K562 (cell line): ENCODE measurements at regions not wholly inside any gene's neighbourhood (a gene's known extent, or its start where the extent isn't known, plus 50 kb on each side); places are given as distances from the start of the nearest gene placed in this dataset.

Experiments
- ATAC-seq: fragments of 200-7000 bp; cut with Tn5 transposase; 3 replicates; pipeline ENCODE4 v1.9.1; 2020; ENCODE audit warnings: moderate library complexity
- BruUV-seq: library from RNA; stranded (reverse); fragments of 400-500 nt; replicated peaks from 2 replicates; lab custom pipeline; 2021; lab: Mats Ljungman, UMichigan
- CTCF ChIA-PET: fragments of 300-600 bp; formaldehyde crosslinking; extraction: SDS; loops from one replicate; lab custom pipeline; 2021; ENCODE audit warnings: low intra/inter-chr PET ratio; lab: Yijun Ruan, JAX
- POLR2A ChIA-PET: fragments of 300-600, 350-650 bp; sonication (Branson Sonifier 250); formaldehyde crosslinking; extraction: SDS; loops from one replicate; lab custom pipeline; 2021; ENCODE audit warnings: antibody characterized with exemption, inconsistent platforms; lab: Yijun Ruan, JAX
- DNase-seq, 4 experiments: peaks; one replicate each; pipeline versions ENCODE4 v3.0.0 to v3.0.0-alpha.2; 2011 to 2018; ENCODE audit warnings: low spot score in 3 of 4, mixed read lengths in 3 of 4; ENCODE audit errors: extremely low read depth in 1 of 4
- FAIRE-seq: peaks from 2 replicates; lab custom pipeline; 2011; peaks lifted over from hg19 to GRCh38; lab: Jason Lieb, UNC
- H2AFZ ChIP-seq: 2 replicates; pipeline ENCODE4 v1.6.0; 2011; ENCODE audit warnings: low read depth, low read length, control low read depth, inconsistent platforms
- H3K27ac ChIP-seq: fragments of 200-600 bp; 3 replicates; pipeline ENCODE4 v1.8.0; 2011; ENCODE audit warnings: low read depth, mild to moderate bottlenecking, control low read depth, inconsistent platforms, low read length, moderate library complexity, mixed read lengths; ENCODE audit errors: extremely low read depth
- H3K27me3 ChIP-seq, 2 experiments: fragments of 300-600 bp in 1 of 2; 2 replicates in 1 of 2; 3 replicates in 1 of 2; pipeline versions ENCODE4 v1.6.0 to v1.8.0; 2011; ENCODE audit warnings: inconsistent platforms in 2 of 2, low read length in 2 of 2, mild to moderate bottlenecking in 1 of 2, mixed read lengths in 1 of 2, moderate library complexity in 1 of 2; ENCODE audit not compliant: control insufficient read depth in 2 of 2, insufficient read depth in 2 of 2
- H3K36me3 ChIP-seq: fragments of 300-600 bp; 3 replicates; pipeline ENCODE4 v1.8.0; 2011; ENCODE audit warnings: mild to moderate bottlenecking, low read length, inconsistent platforms; ENCODE audit not compliant: control insufficient read depth, insufficient read depth
- H3K4me1 ChIP-seq, 2 experiments: fragments of 200-600 bp in 1 of 2; replicated peaks in 1 of 2; 2 replicates in 1 of 2; 3 replicates in 1 of 2; pipeline versions ENCODE4 v1.5.1 to v1.8.0; 2011; ENCODE audit warnings: inconsistent platforms in 2 of 2, low read length in 2 of 2, mild to moderate bottlenecking in 1 of 2, mixed read lengths in 1 of 2, moderate library complexity in 1 of 2; ENCODE audit not compliant: control insufficient read depth in 2 of 2, insufficient read depth in 2 of 2
- H3K4me2 ChIP-seq: 2 replicates; pipeline ENCODE4 v1.6.1; 2011; ENCODE audit warnings: low read length, control low read depth, inconsistent platforms, mixed read lengths; ENCODE audit not compliant: insufficient read depth
- H3K4me3 ChIP-seq: fragments of 200-600 bp; sonication (generic), shearing (Covaris generic); 2 replicates; pipeline ENCODE4 v1.5.1; 2016; ENCODE audit warnings: control low read depth, inconsistent platforms
- H3K79me2 ChIP-seq: fragments of 200-600 bp; 3 replicates; pipeline ENCODE4 v1.8.0; 2011; ENCODE audit warnings: low read length, inconsistent platforms; ENCODE audit not compliant: control insufficient read depth, insufficient read depth
- H3K9ac ChIP-seq, 2 experiments: 2 replicates each; pipeline versions ENCODE4 v1.6.0 to v1.6.1; 2011; ENCODE audit warnings: low read depth in 2 of 2, low read length in 2 of 2, control low read depth in 1 of 2, inconsistent platforms in 1 of 2, mild to moderate bottlenecking in 1 of 2, mixed read lengths in 1 of 2; ENCODE audit not compliant: insufficient read depth in 1 of 2
- H3K9me1 ChIP-seq: one replicate; pipeline ENCODE4 v1.6.0; 2011; ENCODE audit warnings: inconsistent platforms, mild to moderate bottlenecking, low read length, moderate library complexity; ENCODE audit not compliant: control insufficient read depth, insufficient read depth
- H3K9me3 ChIP-seq: replicated peaks from 2 replicates; pipeline ENCODE4 v1.5.1; 2011; ENCODE audit warnings: low read depth, low read length, inconsistent platforms; ENCODE audit not compliant: control insufficient read depth, insufficient read depth
- H4K20me1 ChIP-seq: replicated peaks from 2 replicates; pipeline ENCODE4 v1.6.1; 2011; ENCODE audit warnings: low read length, inconsistent platforms, mixed read lengths; ENCODE audit not compliant: control insufficient read depth, insufficient read depth
- FOXA1 ChIP-seq: fragments of 450-650 bp; IDR thresholded peaks from 2 replicates; pipeline ENCODE4 v1.6.1; 2016; ENCODE audit warnings: mild to moderate bottlenecking, borderline replicate concordance
- FOXJ2 ChIP-seq: fragments of 200-800 bp; sonication (Bioruptor generic); IDR thresholded peaks from 2 replicates; pipeline ENCODE4 v1.6.1; 2016; ENCODE audit warnings: missing genetic modification characterization, missing compliant biosample characterization
- LEF1 ChIP-seq: fragments of 450-650 bp; IDR thresholded peaks from 2 replicates; pipeline ENCODE4 v1.6.1; 2016; ENCODE audit warnings: mild to moderate bottlenecking
- MAX ChIP-seq: sonication (generic); formaldehyde crosslinking; IDR thresholded peaks from 2 replicates; pipeline ENCODE4 v1.9.0; 2022; ENCODE audit warnings: mild to moderate bottlenecking, missing genetic modification reagents
- NFRKB ChIP-seq: fragments of 450-650 bp; IDR thresholded peaks from 2 replicates; pipeline ENCODE4 v1.6.1; 2016; ENCODE audit warnings: low read depth
- SMARCC2 ChIP-seq: fragments of 450-650 bp; IDR thresholded peaks from 2 replicates; pipeline ENCODE4 v1.6.1; 2017; ENCODE audit warnings: antibody characterized with exemption, moderate library complexity, mild to moderate bottlenecking, low read depth
- ZNF232 ChIP-seq: sonication (generic); formaldehyde crosslinking; IDR thresholded peaks from 2 replicates; pipeline ENCODE4 v1.8.0; 2022; ENCODE audit warnings: mild to moderate bottlenecking, missing genetic modification reagents
- ZNF583 ChIP-seq: fragments of 250-450 bp; sonication (Bioruptor Pico); IDR thresholded peaks from 2 replicates; pipeline ENCODE4 v1.4.0; 2020
- ZSCAN32 ChIP-seq: fragments of 450-650 bp; formaldehyde crosslinking; IDR thresholded peaks from 2 replicates; pipeline ENCODE4 v1.4.0; 2020; ENCODE audit warnings: mild to moderate bottlenecking, moderate library complexity
- WGBS: fragments of 100-300 bp; shearing (Covaris generic); methylation state at CpG from one replicate; pipeline ENCODE4 v1.1.6; 2016; ENCODE audit warnings: low coverage, mixed read lengths; ENCODE audit not compliant: insufficient coverage; ENCODE audit errors: missing lambda C conversion rate; 5-methylcytosine and 5-hydroxymethylcytosine counted together
- in situ Hi-C: fragments of 300-500 bp; cut with MboI; formaldehyde crosslinking; loops from 4 replicates; pipeline ENCODE4 v1.15.0; 2018; ENCODE audit warnings: inconsistent platforms, mixed read lengths
- intact Hi-C: fragments of 100-400 bp; cut with micrococcal nuclease; formaldehyde crosslinking; loops from 2 replicates; pipeline ENCODE4 v1.14.2; 2022
- TF ChIP-seq, protein P1 (sequence below): fragments of 450-650 bp; formaldehyde crosslinking; IDR thresholded peaks from 2 replicates; pipeline ENCODE4 v1.4.0; 2022; ENCODE audit warnings: missing genetic modification characterization
- TF ChIP-seq, protein P2 (sequence below), 2 experiments: fragments of 450-650 bp in 1 of 2; sonication (generic) in 1 of 2; formaldehyde crosslinking in 1 of 2; IDR thresholded peaks in 1 of 2; conservative IDR thresholded peaks in 1 of 2; 2 replicates each; pipeline versions ENCODE4 v1.6.1 to v1.8.1; 2016 to 2023; ENCODE audit warnings: mild to moderate bottlenecking in 2 of 2, moderate library complexity in 2 of 2, inconsistent platforms in 1 of 2, missing genetic modification reagents in 1 of 2

DNA sequence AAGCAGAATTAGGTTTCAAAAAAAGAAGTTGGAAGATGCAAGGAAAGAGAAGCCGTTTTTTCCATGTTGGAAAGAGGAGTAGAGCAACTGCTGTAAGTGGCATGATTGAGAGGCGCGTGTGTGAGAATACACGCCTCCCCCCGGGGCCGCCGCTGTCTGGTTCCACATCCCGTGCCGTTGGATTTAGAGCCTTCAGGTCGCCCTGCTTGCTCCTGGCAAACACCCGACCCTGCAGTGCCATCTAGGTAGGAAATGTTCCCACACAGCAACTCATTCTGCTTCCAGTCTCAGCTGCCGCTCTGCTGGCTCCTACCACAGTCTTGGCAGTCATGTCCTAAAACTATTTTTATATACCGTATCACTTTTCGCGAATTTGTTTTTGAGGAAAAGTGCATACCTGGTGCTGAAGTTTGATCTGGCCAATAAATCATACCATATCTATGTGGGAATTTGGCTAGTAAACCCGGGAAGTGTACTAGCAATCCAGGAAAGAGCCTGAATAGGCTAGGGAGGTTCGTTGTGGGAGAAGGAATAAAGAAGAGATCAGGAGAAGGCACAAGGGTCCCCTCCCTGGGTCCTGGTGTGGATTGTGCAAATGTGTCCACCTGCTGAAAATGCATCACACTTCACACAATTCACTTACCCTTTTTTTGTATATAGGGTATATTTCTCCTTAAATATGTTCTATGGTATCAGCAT is 372.7 kb downstream of the FBXO15 start (continued):
- TF ChIP-seq ZNF232 (CRISPR knock-in tag), result no peak
- TF ChIP-seq, protein P1, sequence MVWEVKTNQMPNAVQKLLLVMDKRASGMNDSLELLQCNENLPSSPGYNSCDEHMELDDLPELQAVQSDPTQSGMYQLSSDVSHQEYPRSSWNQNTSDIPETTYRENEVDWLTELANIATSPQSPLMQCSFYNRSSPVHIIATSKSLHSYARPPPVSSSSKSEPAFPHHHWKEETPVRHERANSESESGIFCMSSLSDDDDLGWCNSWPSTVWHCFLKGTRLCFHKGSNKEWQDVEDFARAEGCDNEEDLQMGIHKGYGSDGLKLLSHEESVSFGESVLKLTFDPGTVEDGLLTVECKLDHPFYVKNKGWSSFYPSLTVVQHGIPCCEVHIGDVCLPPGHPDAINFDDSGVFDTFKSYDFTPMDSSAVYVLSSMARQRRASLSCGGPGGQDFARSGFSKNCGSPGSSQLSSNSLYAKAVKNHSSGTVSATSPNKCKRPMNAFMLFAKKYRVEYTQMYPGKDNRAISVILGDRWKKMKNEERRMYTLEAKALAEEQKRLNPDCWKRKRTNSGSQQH (CRISPR knock-in tag), result no peak
- TF ChIP-seq FOXA1, result no peak
- no peak for TF ChIP-seq LEF1
- TF ChIP-seq SMARCC2, result no peak
- TF ChIP-seq, protein P2, sequence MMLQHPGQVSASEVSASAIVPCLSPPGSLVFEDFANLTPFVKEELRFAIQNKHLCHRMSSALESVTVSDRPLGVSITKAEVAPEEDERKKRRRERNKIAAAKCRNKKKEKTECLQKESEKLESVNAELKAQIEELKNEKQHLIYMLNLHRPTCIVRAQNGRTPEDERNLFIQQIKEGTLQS (IDR thresholded peaks at IDR 0.05), result no peak
- TF ChIP-seq, protein P2 (CRISPR knock-in tag; conservative IDR thresholded peaks at IDR 0.05), result no peak
- TF ChIP-seq ZNF583 (CRISPR knock-in tag), result no peak

DNA sequence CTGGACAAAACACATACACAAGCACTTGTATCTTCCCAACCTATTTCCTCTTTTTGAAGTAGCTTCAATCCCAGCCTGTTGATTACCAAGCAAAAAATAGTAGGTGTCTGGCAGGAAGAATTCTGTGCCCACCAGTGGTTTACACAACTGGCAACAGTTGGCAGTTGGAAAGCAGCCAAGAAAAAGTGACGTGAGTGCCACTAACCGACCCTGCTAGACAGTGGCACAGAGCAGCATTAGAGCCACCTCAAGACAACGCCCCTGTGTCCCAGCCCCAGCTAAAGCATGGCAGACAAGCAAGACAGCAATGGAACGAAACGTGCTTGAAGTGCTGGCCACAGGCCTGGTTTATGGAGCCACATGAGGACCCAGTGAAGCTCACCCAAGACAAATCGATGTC is 379.6 kb downstream of the FBXO15 start:
- CTCF ChIA-PET, result no interaction called here
- no peak for ATAC-seq
- TF ChIP-seq FOXJ2 (tag) (no peak), MAX (CRISPR knock-in tag) (no peak), NFRKB (no peak), ZSCAN32 (CRISPR knock-in tag) (no peak)
- intact Hi-C loops (no loop called here), in situ Hi-C loops (no loop called here)
- no peaks in the 10 kb centered on the region for H3K4me1 ChIP-seq
- H3K9ac ChIP-seq, result no peak overlapping the region
- H2AFZ ChIP-seq, result no peak overlapping the region
- H3K4me3 ChIP-seq, result no peak overlapping the region
- H3K9me3 ChIP-seq, result no peaks in the 10 kb centered on the region
- no peaks in the 10 kb centered on the region for H4K20me1 ChIP-seq
- POLR2A ChIA-PET, result no interaction called here
- H3K27me3 ChIP-seq, result no peaks in the 10 kb centered on the region
- no TSS peak for BruUV-seq
- no peaks in the 10 kb centered on the region for H3K9me1 ChIP-seq
- no peak overlapping the region for H3K27ac ChIP-seq
- no peaks in the 10 kb centered on the region for H3K36me3 ChIP-seq
- no peaks in the 10 kb centered on the region for H3K79me2 ChIP-seq
- H3K4me2 ChIP-seq, result no peak overlapping the region
- 0% methylated on average over 5 of the region's 6 CpGs for WGBS
- FAIRE-seq, result no peak
- DNase-seq, result no peak
